Upper lobe of left lung (tissue), 4 donors: ENCODE measurements at regions not wholly inside any gene's neighbourhood (a gene's known extent, or its start where the extent isn't known, plus 50 kb on each side); places are given as distances from the start of the nearest gene placed in this dataset.

Source experiments
- POLR2A ChIP-seq, 4 donors: fragments of 450-650 bp; IDR thresholded peaks; one replicate each; pipeline ENCODE4 v1.5.1; 2016 to 2017; ENCODE audit warnings: antibody characterized with exemption in 4 of 4, mild to moderate bottlenecking in 2 of 4
- TF ChIP-seq, protein P1 (sequence below), 6 experiments: fragments of 450-650 bp in 4 of 6; fragments of 200-600 bp in 2 of 6; sonication (generic) in 2 of 6; IDR thresholded peaks; one replicate each; pipeline ENCODE4 v1.5.1; 2016 to 2019; ENCODE audit warnings: antibody characterized with exemption in 6 of 6

DNA sequence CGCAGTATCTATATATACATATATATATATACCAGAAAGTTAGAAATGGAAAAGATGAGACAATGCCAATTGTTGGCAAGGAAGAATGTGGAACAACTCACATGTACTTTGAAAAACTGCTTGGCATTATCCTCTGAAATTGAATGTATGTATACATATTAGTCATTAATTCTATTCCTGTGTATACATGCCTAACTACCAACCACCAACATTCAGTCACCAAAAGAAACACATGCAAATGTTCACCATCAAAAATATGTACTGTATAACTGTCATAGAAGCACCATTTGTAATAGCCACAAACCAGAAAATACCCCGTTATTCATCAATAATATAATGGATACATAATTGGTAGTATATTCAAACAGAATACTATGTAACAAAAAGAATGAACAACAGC is 330.2 kb upstream of the GRAMD2B start:
- no peak for TF ChIP-seq POLR2A (IDR thresholded peaks at IDR 0.05)
- TF ChIP-seq, protein P1, sequence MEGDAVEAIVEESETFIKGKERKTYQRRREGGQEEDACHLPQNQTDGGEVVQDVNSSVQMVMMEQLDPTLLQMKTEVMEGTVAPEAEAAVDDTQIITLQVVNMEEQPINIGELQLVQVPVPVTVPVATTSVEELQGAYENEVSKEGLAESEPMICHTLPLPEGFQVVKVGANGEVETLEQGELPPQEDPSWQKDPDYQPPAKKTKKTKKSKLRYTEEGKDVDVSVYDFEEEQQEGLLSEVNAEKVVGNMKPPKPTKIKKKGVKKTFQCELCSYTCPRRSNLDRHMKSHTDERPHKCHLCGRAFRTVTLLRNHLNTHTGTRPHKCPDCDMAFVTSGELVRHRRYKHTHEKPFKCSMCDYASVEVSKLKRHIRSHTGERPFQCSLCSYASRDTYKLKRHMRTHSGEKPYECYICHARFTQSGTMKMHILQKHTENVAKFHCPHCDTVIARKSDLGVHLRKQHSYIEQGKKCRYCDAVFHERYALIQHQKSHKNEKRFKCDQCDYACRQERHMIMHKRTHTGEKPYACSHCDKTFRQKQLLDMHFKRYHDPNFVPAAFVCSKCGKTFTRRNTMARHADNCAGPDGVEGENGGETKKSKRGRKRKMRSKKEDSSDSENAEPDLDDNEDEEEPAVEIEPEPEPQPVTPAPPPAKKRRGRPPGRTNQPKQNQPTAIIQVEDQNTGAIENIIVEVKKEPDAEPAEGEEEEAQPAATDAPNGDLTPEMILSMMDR (IDR thresholded peaks at IDR 0.05), result no peak
